Liver (tissue), 8 donors: ENCODE measurements at regions not wholly inside any gene's neighbourhood (a gene's known extent, or its start where the extent isn't known, plus 50 kb on each side); places are given as distances from the start of the nearest gene placed in this dataset.
A peak's percentile ranks its signal among the peaks of the same experiment; 100 is the strongest.
"Not testable (repeated sequence)": the region's sequence is repeated elsewhere in the genome, so short reads cannot be mapped to it uniquely, and the experiment has no call there.

Experiments
- DNase-seq: peaks from one replicate; pipeline ENCODE4 v3.0.0-alpha.2; 2017; ENCODE audit warnings: low spot score
- H3K27ac ChIP-seq, 2 donors: one replicate each; pipeline ENCODE4 v1.7.0; 2013; ENCODE audit warnings: inconsistent platforms in 2 of 2, low read length in 2 of 2, control low read depth in 1 of 2, low read depth in 1 of 2, mild to moderate bottlenecking in 1 of 2
- H3K27me3 ChIP-seq, 4 donors: one replicate each; pipeline versions ENCODE4 v1.6.1 to v1.7.0; 2013; ENCODE audit warnings: low read length in 3 of 4, inconsistent platforms in 1 of 4, mild to moderate bottlenecking in 1 of 4, moderate library complexity in 1 of 4; ENCODE audit not compliant: control insufficient read depth in 4 of 4, insufficient read depth in 4 of 4
- H3K36me3 ChIP-seq, 4 donors: one replicate each; pipeline versions ENCODE4 v1.6.1 to v1.7.0; 2013; ENCODE audit warnings: low read length in 3 of 4, mild to moderate bottlenecking in 3 of 4, low read depth in 1 of 4, moderate library complexity in 1 of 4; ENCODE audit not compliant: control insufficient read depth in 4 of 4, insufficient read depth in 3 of 4
- H3K4me1 ChIP-seq, 4 donors: one replicate each; pipeline versions ENCODE4 v1.6.1 to v1.7.0; 2013; ENCODE audit warnings: low read length in 3 of 4, mild to moderate bottlenecking in 3 of 4, moderate library complexity in 1 of 4; ENCODE audit not compliant: control insufficient read depth in 4 of 4, insufficient read depth in 4 of 4
- H3K4me3 ChIP-seq, 3 donors: one replicate each; pipeline versions ENCODE4 v1.6.1 to v1.7.0; 2013; ENCODE audit warnings: low read length in 3 of 3, control low read depth in 1 of 3, low read depth in 1 of 3, mild to moderate bottlenecking in 1 of 3
- H3K9ac ChIP-seq, 2 donors: one replicate each; pipeline ENCODE4 v1.7.0; 2013; ENCODE audit warnings: low read length in 2 of 2, mild to moderate bottlenecking in 2 of 2, moderate library complexity in 2 of 2, control low read depth in 1 of 2, low read depth in 1 of 2
- H3K9me3 ChIP-seq, 4 donors: one replicate each; pipeline versions ENCODE4 v1.6.1 to v1.7.0; 2013; ENCODE audit warnings: low read length in 3 of 4; ENCODE audit not compliant: control insufficient read depth in 4 of 4
- CTCF ChIP-seq: fragments of 150-350 bp; IDR thresholded peaks from 2 replicates; pipeline ENCODE4 v1.5.1; 2017; ENCODE audit warnings: improper control_type of control experiment, low read depth, low read length; ENCODE audit not compliant: missing input control
- EGR1 ChIP-seq, 2 donors: IDR thresholded peaks; 2 replicates each; pipeline ENCODE4 v1.6.1; 2016 to 2018; ENCODE audit warnings: antibody characterized with exemption in 2 of 2, low read depth in 2 of 2
- FOXA1 ChIP-seq: IDR thresholded peaks from 2 replicates; pipeline ENCODE4 v1.6.1; 2016; ENCODE audit warnings: antibody characterized with exemption
- GABPA ChIP-seq, 2 donors: IDR thresholded peaks in 1 of 2; conservative IDR thresholded peaks in 1 of 2; 2 replicates each; pipeline ENCODE4 v1.6.1; 2016; ENCODE audit warnings: antibody characterized with exemption in 2 of 2, mild to moderate bottlenecking in 1 of 2, moderate library complexity in 1 of 2
- HNF4A ChIP-seq, 2 donors: conservative IDR thresholded peaks; 2 replicates each; pipeline ENCODE4 v1.6.1; 2016; ENCODE audit warnings: antibody characterized with exemption in 2 of 2, mild to moderate bottlenecking in 2 of 2
- HNF4G ChIP-seq: IDR thresholded peaks from 2 replicates; pipeline ENCODE4 v1.6.1; 2016; ENCODE audit warnings: antibody characterized with exemption
- JUND ChIP-seq, 2 donors: IDR thresholded peaks; 2 replicates each; pipeline ENCODE4 v1.6.1; 2016; ENCODE audit warnings: antibody characterized with exemption in 2 of 2
- RAD21 ChIP-seq, 2 donors: IDR thresholded peaks; 2 replicates each; pipeline ENCODE4 v1.6.1; 2016; ENCODE audit warnings: antibody characterized with exemption in 2 of 2, mild to moderate bottlenecking in 2 of 2
- RXRA ChIP-seq, 2 donors: IDR thresholded peaks; 2 replicates each; pipeline ENCODE4 v1.6.1; 2017 to 2018; ENCODE audit warnings: antibody characterized with exemption in 2 of 2, mild to moderate bottlenecking in 1 of 2
- SP1 ChIP-seq: IDR thresholded peaks from 2 replicates; pipeline ENCODE4 v1.6.1; 2018; ENCODE audit warnings: antibody characterized with exemption, mild to moderate bottlenecking
- TAF1 ChIP-seq: conservative IDR thresholded peaks from 2 replicates; pipeline ENCODE4 v1.6.1; 2016; ENCODE audit warnings: antibody characterized with exemption, mild to moderate bottlenecking
- ZBTB33 ChIP-seq: IDR thresholded peaks from 2 replicates; pipeline ENCODE4 v1.6.1; 2016; ENCODE audit warnings: antibody characterized with exemption
- WGBS: extraction: QIAGEN DNeasy Blood & Tissue Kit; methylation state at CpG from one replicate; pipeline ENCODE4 v1.1.7; 2013; 5-methylcytosine and 5-hydroxymethylcytosine counted together
- donor health status: healthy.
- donor health status: healthy.
- donor health status: healthy.
- donor health status: healthy.
- donor health status: healthy.

GRCh38 chr2:75379476-75380210 is 180.3 kb upstream of the TACR1 start:
- Histone ChIP-seq H3K4me3 (no peak overlapping the region), H3K9ac (no peak overlapping the region), H3K9me3 (no peaks in the 10 kb centered on the region), H3K36me3 (no peaks in the 10 kb centered on the region), H3K4me1 (no peaks in the 10 kb centered on the region), H3K27ac (no peak overlapping the region), H3K27me3 (no peaks in the 10 kb centered on the region)
- no peak for TF ChIP-seq TAF1
- TF ChIP-seq JUND (IDR thresholded peaks at IDR 0.05) = no peak
- no peak for TF ChIP-seq ZBTB33
- TF ChIP-seq SP1 = no peak
- no peak for TF ChIP-seq HNF4A (conservative IDR thresholded peaks at IDR 0.05)
- WGBS = 88% methylated on average over 7 of the region's 7 CpGs
- no peak for DNase-seq

- no peak overlapping the region for H3K4me3 ChIP-seq
- H3K9me3 ChIP-seq = no peaks in the 10 kb centered on the region
- no peak overlapping the region for H3K9ac ChIP-seq
- no peak for DNase-seq
- no peaks in the 10 kb centered on the region for H3K4me1 ChIP-seq
- no peaks in the 10 kb centered on the region for H3K27me3 ChIP-seq
- no peaks in the 10 kb centered on the region for H3K36me3 ChIP-seq
- 85% methylated on average over 3 of the region's 3 CpGs for WGBS
- no peak overlapping the region for H3K27ac ChIP-seq
- no peak for TF ChIP-seq SP1
These were observed 176.6 kb upstream of the TACR1 start for GRCh38 chr2:75375646-75376582.

- H3K4me1 ChIP-seq, H3K9me3 ChIP-seq, H3K36me3 ChIP-seq, H3K27me3 ChIP-seq, H3K27ac ChIP-seq, H3K4me3 ChIP-seq, H3K9ac ChIP-seq: not testable (repeated sequence)
- WGBS = 81% methylated on average over 6 of the region's 6 CpGs
- DNase-seq = peak; percentile 45
These were observed 175.2 kb upstream of the TACR1 start for GRCh38 chr2:75374414-75374957.

GRCh38 chr2:75367401-75367800 is 168.1 kb upstream of the TACR1 start:
- Histone ChIP-seq H3K27ac (no peak overlapping the region), H3K27me3 (no peaks in the 10 kb centered on the region), H3K9me3 (no peaks in the 10 kb centered on the region), H3K36me3 (no peaks in the 10 kb centered on the region), H3K9ac (no peak overlapping the region), H3K4me3 (no peak overlapping the region), H3K4me1 (no peaks in the 10 kb centered on the region)
- TF ChIP-seq HNF4G = no peak
- TF ChIP-seq CTCF = no peak
- no peak for TF ChIP-seq EGR1 (IDR thresholded peaks at IDR 0.05; ENCODE audit: low read depth in 2 of 2)
- no peak for TF ChIP-seq FOXA1
- TF ChIP-seq JUND (IDR thresholded peaks at IDR 0.05) = no peak
- no peak for TF ChIP-seq RXRA (IDR thresholded peaks at IDR 0.05)
- TF ChIP-seq RAD21 (IDR thresholded peaks at IDR 0.05) = no peak
- no peak for TF ChIP-seq GABPA (IDR thresholded peaks at IDR 0.05 in 1 of 2, conservative IDR thresholded peaks at IDR 0.05 in 1 of 2)
- no peak for TF ChIP-seq SP1
- no peak for TF ChIP-seq TAF1
- no peak for DNase-seq
- WGBS = 96% methylated on average over 1 of the region's 1 CpG
